ENCODE measurements at regions not wholly inside any gene's neighbourhood (a gene's known extent, or its start where the extent isn't known, plus 50 kb on each side); places are given as distances from the start of the nearest gene placed in this dataset.

DNA sequence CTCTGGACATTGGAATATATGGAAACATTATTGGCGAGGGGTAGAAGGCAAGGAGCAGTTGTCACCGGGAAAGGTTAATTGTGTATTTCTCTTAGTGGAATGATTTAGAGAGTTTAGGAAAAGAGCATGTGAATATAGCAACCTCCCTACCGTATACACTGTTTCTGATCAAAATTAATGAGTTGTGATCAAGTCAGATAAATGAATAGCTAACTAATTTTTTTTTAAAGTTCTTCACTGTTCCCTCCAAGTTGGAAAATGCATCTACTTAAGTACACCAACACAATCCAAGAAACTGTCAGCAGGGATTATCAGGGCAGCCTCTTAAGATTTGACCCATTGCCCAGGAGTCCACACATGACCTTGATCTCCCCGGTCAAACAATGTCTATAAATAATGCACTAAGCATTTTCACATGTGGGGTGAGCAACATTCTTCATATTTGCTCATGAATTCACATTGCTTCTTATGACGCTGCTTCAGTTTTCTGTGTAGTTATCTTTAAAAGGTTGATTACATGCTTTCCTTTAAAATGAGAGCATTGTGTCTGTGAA, 680.8 kb upstream of the NRSN1 start:
- DNase-seq (ENCODE audit: low read depth in 4 of 4, low spot score in 3 of 4) = no peak

- peak in 3 of 4 donors; percentile 53 to 57 (median 54) for DNase-seq (ENCODE audit: low read depth in 4 of 4, low spot score in 3 of 4)
Observed at GRCh38 chr6:23446469-23446967, 679.5 kb upstream of the NRSN1 start.

- no peak for DNase-seq (ENCODE audit: low read depth in 4 of 4, low spot score in 3 of 4)
Observed at GRCh38 chr6:23447731-23448130, 678.3 kb upstream of the NRSN1 start.

GRCh38 chr6:23448281-23448680, 677.7 kb upstream of the NRSN1 start:
- DNase-seq (ENCODE audit: low read depth in 4 of 4, low spot score in 3 of 4) = no peak

GRCh38 chr6:23454080-23454976, 671.7 kb upstream of the NRSN1 start:
- no peak for DNase-seq (ENCODE audit: low read depth in 4 of 4, low spot score in 3 of 4)

- no peak for DNase-seq (ENCODE audit: low read depth in 4 of 4, low spot score in 3 of 4)
Observed at GRCh38 chr6:23455754-23456153, 670.3 kb upstream of the NRSN1 start.

GRCh38 chr6:23456396-23456795, 669.6 kb upstream of the NRSN1 start:
- DNase-seq (ENCODE audit: low read depth in 4 of 4, low spot score in 3 of 4) = no peak

- DNase-seq (ENCODE audit: low read depth in 4 of 4, low spot score in 3 of 4) = no peak
Observed at GRCh38 chr6:23457321-23457720, 668.7 kb upstream of the NRSN1 start.

DNA sequence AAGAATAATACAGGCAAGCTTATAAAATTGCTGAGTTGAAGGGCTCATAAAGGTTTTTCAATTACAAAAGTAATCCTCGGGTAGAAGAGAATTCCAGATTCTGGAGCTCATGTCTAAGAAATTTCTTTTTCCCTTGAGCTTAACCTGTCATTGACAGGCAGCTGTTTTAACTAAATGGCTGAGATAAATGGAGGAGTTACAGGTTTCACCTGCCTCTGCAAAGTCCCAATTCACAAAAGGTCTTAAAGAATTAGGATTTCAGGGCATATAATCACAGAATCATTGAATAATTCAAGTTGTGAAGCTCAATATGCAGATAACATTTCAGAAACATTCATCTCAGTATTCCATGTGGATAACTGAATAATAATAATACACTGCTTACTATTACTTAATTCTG, 660.1 kb upstream of the NRSN1 start:
- no peak for DNase-seq (ENCODE audit: low read depth in 4 of 4, low spot score in 3 of 4)

GRCh38 chr6:23477586-23477985, 648.4 kb upstream of the NRSN1 start:
- DNase-seq (ENCODE audit: low read depth in 4 of 4, low spot score in 3 of 4) = no peak

- DNase-seq (ENCODE audit: low read depth in 4 of 4, low spot score in 3 of 4) = no peak
Observed at GRCh38 chr6:23478312-23478711, 647.7 kb upstream of the NRSN1 start.

DNA sequence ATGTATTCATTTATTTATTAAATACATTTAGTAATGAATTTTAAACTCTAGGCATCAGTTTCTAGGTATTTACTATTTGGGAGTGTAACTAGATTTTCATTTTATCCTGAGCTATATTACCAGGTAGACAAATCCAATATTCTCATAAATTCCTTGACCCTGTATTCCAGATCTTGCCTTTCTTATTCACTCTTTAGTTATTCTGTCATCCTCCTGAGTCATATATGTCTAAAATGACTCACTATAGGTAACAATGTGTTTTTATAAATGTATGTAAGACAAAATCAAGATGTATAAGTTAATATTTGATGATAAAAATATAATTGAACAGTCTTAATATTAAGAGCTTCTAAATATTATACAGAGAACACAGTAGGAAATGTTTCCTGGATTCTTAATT, 642.1 kb upstream of the NRSN1 start:
- no peak for DNase-seq (ENCODE audit: low read depth in 4 of 4, low spot score in 3 of 4)

GRCh38 chr6:23494367-23494766, 631.6 kb upstream of the NRSN1 start:
- no peak for DNase-seq (ENCODE audit: low read depth in 4 of 4, low spot score in 3 of 4)

- peak in 1 of 4 donors; percentile 14 for DNase-seq (ENCODE audit: low read depth in 4 of 4, low spot score in 3 of 4)
Observed at GRCh38 chr6:23498013-23498412, 628.0 kb upstream of the NRSN1 start.

GRCh38 chr6:23499549-23499948, 626.5 kb upstream of the NRSN1 start:
- DNase-seq (ENCODE audit: low read depth in 4 of 4, low spot score in 3 of 4) = no peak

- DNase-seq (ENCODE audit: low read depth in 4 of 4, low spot score in 3 of 4) = no peak
Observed at GRCh38 chr6:23503173-23503572, 622.8 kb upstream of the NRSN1 start.

DNA sequence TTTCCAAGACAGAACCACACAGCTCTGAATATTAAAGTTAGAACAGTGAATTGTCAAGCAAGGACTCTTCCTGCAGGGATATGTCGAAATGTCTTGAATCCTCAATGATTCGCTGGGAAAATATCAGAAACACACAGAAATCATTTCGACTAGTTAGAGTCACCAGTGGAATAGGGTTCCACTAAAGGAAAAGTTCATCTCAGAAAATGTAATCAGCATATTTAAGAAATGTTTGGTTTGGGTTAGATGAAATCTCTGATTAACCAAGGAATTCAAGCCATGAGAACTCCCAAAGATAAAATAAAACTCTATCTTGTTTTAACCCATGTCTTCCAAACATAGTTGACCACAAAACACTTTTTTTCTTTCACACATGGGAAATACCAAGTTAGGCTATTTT, 621.0 kb upstream of the NRSN1 start:
- DNase-seq (ENCODE audit: low read depth in 4 of 4, low spot score in 3 of 4) = no peak

DNA sequence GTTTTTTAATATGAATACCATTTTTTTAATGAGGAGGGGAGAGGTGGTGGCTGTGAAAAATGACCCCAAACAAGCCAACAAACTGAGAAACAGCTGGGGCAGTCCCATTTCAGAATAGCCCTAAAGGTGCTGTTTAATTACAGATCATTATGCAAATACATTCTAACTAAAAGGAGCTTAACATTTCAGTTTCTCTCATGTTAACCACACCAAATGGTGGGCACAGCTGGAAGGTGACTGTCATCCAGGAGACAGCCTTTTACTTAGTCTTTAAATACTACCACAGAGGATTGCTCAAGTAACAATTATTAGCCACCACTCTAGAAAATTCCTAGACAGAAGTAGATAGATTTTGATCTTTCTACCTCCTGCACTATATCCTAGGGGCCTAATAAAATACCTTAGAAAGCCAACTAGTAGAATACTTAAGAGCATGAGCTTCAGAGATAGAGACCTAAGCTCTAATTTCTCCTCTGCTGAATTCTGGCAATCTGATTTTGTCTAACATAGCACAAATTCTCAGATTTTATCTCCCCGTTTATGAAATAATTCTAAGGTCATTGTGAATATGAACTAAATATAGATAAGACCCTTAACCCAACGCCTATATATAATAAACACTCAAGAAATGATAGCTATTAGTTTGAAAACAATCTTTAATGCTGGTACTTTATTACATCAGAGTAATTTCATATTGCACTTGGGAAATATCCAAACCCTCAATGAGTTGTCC, 615.1 kb upstream of the NRSN1 start:
- no peak for DNase-seq (ENCODE audit: low read depth in 4 of 4, low spot score in 3 of 4)

GRCh38 chr6:23511817-23512216, 614.2 kb upstream of the NRSN1 start:
- DNase-seq (ENCODE audit: low read depth in 4 of 4, low spot score in 3 of 4) = no peak

GRCh38 chr6:23518294-23518693, 607.7 kb upstream of the NRSN1 start:
- no peak for DNase-seq (ENCODE audit: low read depth in 4 of 4, low spot score in 3 of 4)

DNA sequence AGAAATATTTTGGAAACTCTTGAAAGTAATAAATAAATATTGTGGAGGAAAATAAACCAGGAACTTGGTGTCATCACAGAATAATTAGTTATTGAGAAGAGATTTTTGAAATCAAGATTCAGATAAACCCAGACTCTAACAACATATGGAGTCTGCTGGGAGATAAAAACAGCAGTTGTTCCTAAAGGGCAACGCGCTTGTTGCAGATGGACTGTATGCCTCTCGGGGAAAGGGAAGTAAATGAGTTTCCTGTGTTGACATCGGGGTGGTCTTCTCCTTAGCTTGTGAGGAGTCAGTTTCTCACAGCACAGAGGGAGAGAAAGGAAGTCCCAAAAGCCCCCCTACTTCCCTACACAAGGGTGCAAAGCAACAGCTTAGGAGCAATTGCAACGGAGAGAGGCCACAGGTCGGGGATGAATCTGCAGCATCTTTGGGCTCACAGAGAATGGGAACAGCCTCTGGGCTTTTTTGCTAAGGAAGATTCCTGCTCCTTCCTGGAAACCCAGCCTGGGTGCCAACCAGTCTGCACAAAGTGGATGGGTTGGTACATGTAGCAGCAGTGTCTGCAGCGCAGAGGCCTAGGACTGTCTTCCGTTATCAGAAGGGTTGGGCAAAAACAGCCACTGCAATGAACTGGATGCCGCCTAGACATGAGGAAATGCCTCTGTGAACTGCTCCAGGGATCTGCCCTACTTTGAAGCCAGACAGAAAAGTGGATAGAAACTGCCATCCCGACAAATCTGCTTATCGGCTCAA, 603.0 kb upstream of the NRSN1 start:
- DNase-seq (ENCODE audit: low read depth in 4 of 4, low spot score in 3 of 4) = no peak
